ENCODE measurements at regions not wholly inside any gene's neighbourhood (a gene's known extent, or its start where the extent isn't known, plus 50 kb on each side); places are given as distances from the start of the nearest gene placed in this dataset.

DNA sequence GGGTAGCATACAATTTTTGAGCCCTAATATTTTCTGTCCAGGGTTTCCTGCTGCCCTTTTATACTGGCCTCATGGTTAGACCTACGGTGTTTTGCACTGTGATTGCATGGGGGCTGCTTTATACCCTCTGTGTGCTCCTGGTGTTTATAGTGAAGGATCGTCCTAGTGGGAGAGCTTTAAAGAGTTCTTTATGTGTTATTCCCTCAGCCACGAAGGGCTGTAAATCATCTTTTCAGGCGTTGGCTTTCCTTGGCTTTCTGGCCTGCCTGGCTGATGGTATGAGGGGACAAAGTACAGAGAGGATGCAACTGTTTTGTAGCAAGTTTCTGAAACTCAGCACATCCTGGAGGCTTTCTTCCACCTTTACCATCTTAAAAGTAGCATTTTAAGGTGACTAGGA, 464.3 kb downstream of the EPM2A start:
- no peaks in the 10 kb centered on the region for H3K4me1 ChIP-seq (ENCODE audit: low read length)

DNA sequence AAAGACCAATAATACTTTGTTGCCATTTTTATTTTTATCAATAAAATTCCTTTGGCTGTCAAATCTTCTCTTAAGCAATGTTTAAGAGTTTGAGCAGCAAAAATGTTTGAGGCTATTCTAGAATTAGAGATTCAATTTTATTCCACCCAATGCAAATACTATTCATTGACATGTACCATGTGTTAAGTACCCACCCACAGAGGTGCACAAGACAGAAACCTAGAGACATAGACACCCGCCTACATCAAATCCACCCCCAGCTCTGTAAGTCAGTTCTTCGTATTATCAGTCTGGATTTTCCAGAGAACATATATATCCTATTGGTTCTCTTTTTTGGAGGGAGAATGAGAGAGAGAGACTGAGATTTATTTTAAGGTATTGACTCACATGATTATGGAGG, 463.7 kb downstream of the EPM2A start:
- no peak overlapping the region for H3K4me3 ChIP-seq (ENCODE audit: low read length)
- H3K27ac ChIP-seq (ENCODE audit: low read length): no peak overlapping the region
- H3K36me3 ChIP-seq (replicated peaks; ENCODE audit: insufficient read depth, low read length): no peaks in the 10 kb centered on the region
- H2AFZ ChIP-seq (ENCODE audit: low read length): no peak overlapping the region
- no peaks in the 10 kb centered on the region for H4K20me1 ChIP-seq (ENCODE audit: insufficient read depth, low read length)
- TF ChIP-seq EZH2 (optimal IDR thresholded peaks at IDR 0.05; ENCODE audit: low read depth, low read length) (no peak), EZH2phosphoT487 (IDR thresholded peaks at IDR 0.05; ENCODE audit: low read length) (no peak), CTCF (IDR thresholded peaks at IDR 0.05; ENCODE audit: low read length) (no peak)
- H3K79me2 ChIP-seq (ENCODE audit: low read length): no peaks in the 10 kb centered on the region
- no peak for DNase-seq
- H3K4me1 ChIP-seq (ENCODE audit: low read length): no peaks in the 10 kb centered on the region
- H3F3A ChIP-seq (ENCODE audit: insufficient read depth, low read length): no peaks in the 10 kb centered on the region
- no peak overlapping the region for H3K9ac ChIP-seq (ENCODE audit: low read length)
- H3K4me2 ChIP-seq (ENCODE audit: low read depth, low read length): no peak overlapping the region
- no peaks in the 10 kb centered on the region for H3K9me2 ChIP-seq (replicated peaks; ENCODE audit: insufficient read depth, low read length)
- no peaks in the 10 kb centered on the region for H3K27me3 ChIP-seq (replicated peaks; ENCODE audit: insufficient read depth, low read length)
- H3K9me3 ChIP-seq (replicated peaks; ENCODE audit: insufficient read depth, low read length): no peaks in the 10 kb centered on the region

More for the DNA sequence above, 464.3 kb downstream of the EPM2A start:
- H3K36me3 ChIP-seq (replicated peaks; ENCODE audit: insufficient read depth, low read length): no peaks in the 10 kb centered on the region
- no peak overlapping the region for H3K4me3 ChIP-seq (ENCODE audit: low read length)
- H3K27me3 ChIP-seq (replicated peaks; ENCODE audit: insufficient read depth, low read length): no peaks in the 10 kb centered on the region
- H3K9me3 ChIP-seq (replicated peaks; ENCODE audit: insufficient read depth, low read length): no peaks in the 10 kb centered on the region
- no peak for TF ChIP-seq EZH2phosphoT487 (IDR thresholded peaks at IDR 0.05; ENCODE audit: low read length)
- TF ChIP-seq EZH2 (optimal IDR thresholded peaks at IDR 0.05; ENCODE audit: low read depth, low read length): no peak
- TF ChIP-seq CTCF (IDR thresholded peaks at IDR 0.05; ENCODE audit: low read length): no peak
- no peak overlapping the region for H2AFZ ChIP-seq (ENCODE audit: low read length)
- H4K20me1 ChIP-seq (ENCODE audit: insufficient read depth, low read length): no peaks in the 10 kb centered on the region
- no peak overlapping the region for H3K27ac ChIP-seq (ENCODE audit: low read length)
- no peaks in the 10 kb centered on the region for H3K9me2 ChIP-seq (replicated peaks; ENCODE audit: insufficient read depth, low read length)
- H3K79me2 ChIP-seq (ENCODE audit: low read length): no peaks in the 10 kb centered on the region
- H3K4me2 ChIP-seq (ENCODE audit: low read depth, low read length): no peak overlapping the region
- H3K9ac ChIP-seq (ENCODE audit: low read length): no peak overlapping the region
- H3F3A ChIP-seq (ENCODE audit: insufficient read depth, low read length): no peaks in the 10 kb centered on the region
- DNase-seq: no peak

GRCh38 chr6:145272246-145272645, 463.1 kb downstream of the EPM2A start:
- TF ChIP-seq EZH2phosphoT487 (IDR thresholded peaks at IDR 0.05; ENCODE audit: low read length): no peak
- TF ChIP-seq EZH2 (optimal IDR thresholded peaks at IDR 0.05; ENCODE audit: low read depth, low read length): no peak
- no peak for TF ChIP-seq CTCF (IDR thresholded peaks at IDR 0.05; ENCODE audit: low read length)

More at GRCh38 chr6:145272246-145272645, 463.1 kb downstream of the EPM2A start:
- no peaks in the 10 kb centered on the region for H3K27me3 ChIP-seq (replicated peaks; ENCODE audit: insufficient read depth, low read length)
- no peaks in the 10 kb centered on the region for H3K9me2 ChIP-seq (replicated peaks; ENCODE audit: insufficient read depth, low read length)
- no peak overlapping the region for H3K27ac ChIP-seq (ENCODE audit: low read length)
- DNase-seq: no peak
- H3K4me3 ChIP-seq (ENCODE audit: low read length): no peak overlapping the region
- H3K79me2 ChIP-seq (ENCODE audit: low read length): no peaks in the 10 kb centered on the region
- H3F3A ChIP-seq (ENCODE audit: insufficient read depth, low read length): no peaks in the 10 kb centered on the region
- no peak overlapping the region for H3K9ac ChIP-seq (ENCODE audit: low read length)
- H3K4me2 ChIP-seq (ENCODE audit: low read depth, low read length): no peak overlapping the region
- no peaks in the 10 kb centered on the region for H3K36me3 ChIP-seq (replicated peaks; ENCODE audit: insufficient read depth, low read length)
- H3K9me3 ChIP-seq (replicated peaks; ENCODE audit: insufficient read depth, low read length): no peaks in the 10 kb centered on the region
- H4K20me1 ChIP-seq (ENCODE audit: insufficient read depth, low read length): no peaks in the 10 kb centered on the region
- H2AFZ ChIP-seq (ENCODE audit: low read length): no peak overlapping the region
- H3K4me1 ChIP-seq (ENCODE audit: low read length): no peaks in the 10 kb centered on the region
